GM18870 (cell line): ENCODE measurements at regions not wholly inside any gene's neighbourhood (a gene's known extent, or its start where the extent isn't known, plus 50 kb on each side); places are given as distances from the start of the nearest gene placed in this dataset.

Experiments
- ATAC-seq: cut with Tn5 transposase; IDR thresholded peaks from one replicate; pipeline ENCODE4 v1.9.1; 2021; ENCODE audit warnings: moderate library complexity; ENCODE audit not compliant: unreplicated experiment

GRCh38 chr2:162890690-162891311, 52.2 kb upstream of the KCNH7 start:
- peak; percentile 94 for ATAC-seq

GRCh38 chr2:162888652-162889051, 50.1 kb upstream of the KCNH7 start:
- ATAC-seq: no peak
